NCI-H2227 (cell line): ENCODE measurements at regions not wholly inside any gene's neighbourhood (a gene's known extent, or its start where the extent isn't known, plus 50 kb on each side); places are given as distances from the start of the nearest gene placed in this dataset.
"Not testable (repeated sequence)": the region's sequence is repeated elsewhere in the genome, so short reads cannot be mapped to it uniquely, and the experiment has no call there.

Experiments
- DNase-seq: peaks from one replicate; lab custom pipeline; 2025; ENCODE audit not compliant: unreplicated experiment; lab: John Stamatoyannopoulos, UW

DNA sequence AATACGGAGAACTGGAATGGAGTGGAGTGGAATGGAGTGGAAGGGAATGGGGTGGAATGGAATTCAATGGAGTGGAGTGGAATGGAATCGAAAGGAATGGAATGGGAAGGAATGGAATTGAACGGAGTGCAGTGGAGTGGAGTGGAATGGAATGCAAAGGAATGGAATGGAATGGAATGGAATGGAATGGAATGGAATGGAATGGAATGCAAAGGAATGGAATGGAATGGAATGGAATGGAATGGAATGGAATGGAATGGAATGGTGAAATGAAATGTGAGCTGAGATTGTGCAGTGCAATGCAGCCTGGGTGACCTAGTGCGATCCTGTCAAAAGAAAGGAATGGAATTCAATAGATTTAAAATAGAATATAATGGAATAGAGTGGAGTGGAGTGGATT, 357.3 kb upstream of the WSB1 start:
- DNase-seq, result not testable (repeated sequence)

DNA sequence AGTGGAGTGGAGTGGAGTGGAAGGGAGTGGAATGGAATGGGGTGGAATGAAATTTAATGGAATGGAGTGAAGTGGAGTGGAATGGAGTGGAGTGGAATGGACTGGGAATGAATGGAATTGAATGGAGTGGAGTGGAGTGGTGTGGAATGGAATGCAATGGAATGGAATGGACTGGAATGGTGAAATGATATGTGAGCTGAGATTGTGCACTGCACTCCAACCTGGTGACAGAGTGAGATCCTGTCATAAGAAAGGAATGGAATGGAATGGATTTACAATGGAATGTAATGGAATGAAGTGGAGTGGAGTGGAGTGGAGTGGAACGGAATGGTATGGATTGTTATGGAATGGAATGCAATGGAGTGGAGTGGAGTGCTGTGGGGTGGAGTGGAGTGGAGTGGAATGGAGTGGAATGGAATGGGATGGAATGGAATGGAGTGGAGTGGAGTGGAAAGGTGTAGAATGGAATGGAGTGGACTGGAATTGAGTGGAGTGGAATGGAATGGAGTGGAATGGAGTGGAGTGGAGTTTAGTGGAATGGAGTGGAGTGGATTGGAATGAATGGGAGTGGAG, 356.1 kb upstream of the WSB1 start:
- not testable (repeated sequence) for DNase-seq

DNA sequence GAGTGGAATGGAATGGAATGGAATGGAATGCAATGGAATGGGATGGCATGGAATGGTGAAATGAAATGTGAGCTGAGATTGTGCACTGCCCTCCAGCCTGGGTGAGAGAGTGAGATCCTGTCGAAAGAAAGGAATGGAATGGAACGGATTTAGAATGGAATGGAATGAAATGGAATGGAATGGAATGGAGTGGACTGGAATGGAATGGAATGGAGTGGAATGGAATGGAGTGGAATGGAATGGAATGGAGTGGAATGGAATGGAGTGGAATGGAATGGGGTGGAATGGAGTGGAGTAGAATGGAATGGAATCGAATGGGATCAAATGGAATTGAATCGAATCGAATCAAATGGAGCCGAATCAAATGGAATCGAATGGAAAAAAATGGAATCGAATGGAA, 354.2 kb upstream of the WSB1 start:
- not testable (repeated sequence) for DNase-seq

DNA sequence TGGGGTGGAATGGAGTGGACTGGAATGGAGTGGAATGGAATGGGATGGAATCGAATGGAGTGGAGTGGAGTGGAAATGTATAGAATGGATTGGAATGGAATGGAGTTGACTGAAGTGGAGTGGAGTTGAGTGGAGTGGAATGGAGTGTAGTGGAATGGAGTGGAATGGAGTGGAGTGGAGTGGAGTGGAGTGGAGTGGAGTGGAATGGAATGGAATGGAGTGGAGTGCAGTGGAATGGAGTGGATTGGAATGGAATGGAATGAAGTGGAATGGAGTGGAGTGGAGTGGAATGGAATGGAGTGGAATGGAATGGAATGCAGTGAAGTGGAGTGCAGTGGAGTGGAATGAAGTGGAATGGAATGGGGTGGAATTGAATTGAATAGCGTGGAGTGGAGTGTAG, 353.3 kb upstream of the WSB1 start:
- not testable (repeated sequence) for DNase-seq

DNA sequence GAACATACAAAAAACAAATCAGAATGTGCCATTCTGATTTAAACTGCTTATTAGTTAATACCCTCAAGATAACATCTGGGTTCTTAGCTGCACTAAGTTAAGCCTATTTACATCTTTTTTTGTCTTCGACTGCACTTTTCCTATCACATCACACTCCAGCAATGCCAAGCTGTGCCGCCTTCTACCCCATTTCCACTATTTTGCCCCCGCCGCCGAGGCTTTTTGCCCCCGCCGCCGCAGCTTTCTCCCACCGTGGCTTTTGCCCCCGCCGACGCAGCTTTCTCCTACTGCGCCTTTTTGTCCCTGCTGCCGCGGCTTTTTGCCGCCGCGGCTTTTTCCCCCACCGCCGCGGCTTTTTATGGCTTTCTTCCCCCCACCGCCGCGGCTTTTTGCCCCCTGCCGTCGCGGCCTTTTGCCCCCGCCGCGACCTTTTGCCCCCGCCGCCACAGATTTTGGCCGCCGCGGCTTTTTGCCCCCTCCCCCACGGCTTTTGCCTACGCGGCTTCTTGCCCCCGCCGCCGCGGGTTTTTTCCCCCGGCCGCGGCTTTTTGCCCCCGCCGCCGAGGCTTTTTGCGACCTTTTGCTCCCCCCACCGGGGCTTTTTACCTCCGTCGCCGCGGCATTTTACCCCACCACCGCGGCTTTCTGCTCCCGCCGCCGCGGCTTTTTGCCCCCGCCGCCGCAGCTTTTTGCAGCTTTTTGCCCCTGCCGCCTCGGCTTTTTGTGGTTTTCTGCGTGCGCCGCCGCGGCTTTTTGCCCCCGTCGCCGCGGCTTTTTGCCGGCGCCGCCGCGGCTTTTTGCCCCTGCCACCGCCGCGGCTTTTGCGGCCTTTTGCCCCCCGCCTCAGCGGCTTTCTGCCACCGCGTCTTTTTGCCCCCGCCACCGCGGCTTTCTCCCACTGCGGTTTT, 331.4 kb upstream of the WSB1 start:
- DNase-seq, result no peak

DNA sequence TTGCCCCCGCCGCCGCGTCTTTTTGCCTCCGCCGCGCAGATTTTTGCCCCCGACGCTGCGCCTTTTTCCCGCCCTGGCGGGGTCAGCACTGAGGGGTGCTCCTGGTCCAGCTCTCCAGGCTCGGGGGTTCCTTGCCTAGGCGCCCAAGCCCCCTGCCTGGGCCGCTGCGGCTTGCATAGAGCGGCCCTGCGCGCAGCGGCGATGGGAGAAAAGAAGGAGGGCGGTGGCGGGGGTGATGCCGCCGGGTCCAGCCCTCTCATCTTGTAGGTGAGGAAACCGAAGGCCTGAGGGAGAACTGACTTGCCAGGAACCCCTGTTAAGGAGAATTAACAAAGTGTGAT, 330.8 kb upstream of the WSB1 start:
- DNase-seq, result no peak

DNA sequence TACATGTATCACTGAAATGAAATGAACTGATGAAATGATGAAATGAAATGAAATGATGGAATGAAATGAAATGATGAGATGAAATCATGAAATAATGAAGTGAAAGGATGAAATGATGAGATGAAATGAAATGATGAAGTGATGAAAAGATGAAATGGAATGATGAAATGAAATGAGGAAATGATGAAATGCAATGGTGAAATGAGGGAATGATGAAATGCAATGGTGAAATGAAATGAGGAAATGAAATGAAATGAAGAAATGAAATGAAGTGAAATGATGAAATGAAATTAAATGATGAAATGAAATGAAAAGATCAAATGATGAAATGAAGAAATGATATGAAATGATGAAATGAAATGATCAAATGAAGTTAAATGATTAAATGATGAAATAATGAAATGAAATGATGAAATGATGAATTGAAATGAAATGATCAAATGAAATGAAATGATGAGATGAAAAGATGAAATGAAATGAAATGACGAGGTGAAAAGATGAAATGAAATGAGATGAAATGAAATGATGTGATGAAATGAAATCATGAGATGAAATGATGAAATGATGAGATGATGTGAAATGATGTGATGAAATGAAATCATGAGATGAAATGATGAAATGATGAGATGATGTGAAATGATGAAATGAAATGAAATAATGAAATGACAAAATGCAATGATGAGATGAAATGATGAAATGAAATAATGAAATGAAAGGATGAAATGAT, 327.9 kb upstream of the WSB1 start:
- DNase-seq, result not testable (repeated sequence)

DNA sequence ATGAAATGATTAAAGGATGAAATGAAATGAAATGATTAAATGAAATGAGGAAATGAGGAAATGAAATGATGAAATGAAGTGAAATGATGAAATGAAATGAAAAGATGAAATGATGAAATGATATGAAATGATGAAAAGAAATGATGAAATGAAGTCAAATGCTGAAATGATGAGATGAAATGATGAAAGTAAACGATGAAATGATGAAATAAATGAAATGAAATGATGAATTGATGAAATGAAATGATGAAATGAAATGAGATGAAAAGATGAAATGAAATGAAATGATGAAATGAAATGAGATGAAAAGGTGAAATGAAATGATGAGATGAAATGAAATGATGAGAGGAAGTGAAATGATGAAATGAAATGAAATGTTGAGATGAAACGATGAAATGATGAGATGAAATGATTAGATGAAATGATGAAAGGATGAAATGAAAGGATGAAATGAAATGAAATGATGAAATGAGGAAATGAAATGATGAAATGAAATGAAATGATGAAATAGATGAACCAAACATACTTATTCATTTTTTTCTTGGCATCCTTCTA, 327.2 kb upstream of the WSB1 start:
- DNase-seq, result not testable (repeated sequence)

DNA sequence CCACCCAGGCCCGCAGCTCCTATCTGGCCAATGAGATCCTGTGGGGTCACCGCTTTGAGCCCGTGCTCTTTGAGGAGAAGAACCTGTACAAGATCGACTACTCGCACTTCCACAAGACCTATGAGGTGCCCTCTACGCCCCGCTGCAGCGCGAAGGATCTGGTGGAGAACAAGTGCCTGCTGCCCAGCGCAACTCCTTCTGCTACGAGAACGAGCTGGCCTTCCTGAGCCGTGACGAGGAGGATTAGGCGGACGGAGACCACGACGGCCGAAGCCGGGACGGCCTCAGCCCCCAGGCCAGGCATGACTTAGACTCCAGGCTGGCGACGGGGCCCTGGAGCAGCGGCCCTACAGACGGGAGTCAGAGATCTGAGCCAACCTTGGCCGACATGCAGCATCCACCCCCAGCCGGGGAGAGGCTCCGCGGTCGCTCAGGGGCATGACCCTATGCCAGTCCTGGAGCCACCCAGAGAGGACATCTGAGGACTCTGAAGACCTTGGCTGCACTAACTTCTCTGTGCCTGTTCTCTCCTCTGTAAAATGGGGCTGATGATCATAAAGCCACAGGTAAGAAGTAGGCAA, 312.0 kb upstream of the WSB1 start:
- not testable (repeated sequence) for DNase-seq

DNA sequence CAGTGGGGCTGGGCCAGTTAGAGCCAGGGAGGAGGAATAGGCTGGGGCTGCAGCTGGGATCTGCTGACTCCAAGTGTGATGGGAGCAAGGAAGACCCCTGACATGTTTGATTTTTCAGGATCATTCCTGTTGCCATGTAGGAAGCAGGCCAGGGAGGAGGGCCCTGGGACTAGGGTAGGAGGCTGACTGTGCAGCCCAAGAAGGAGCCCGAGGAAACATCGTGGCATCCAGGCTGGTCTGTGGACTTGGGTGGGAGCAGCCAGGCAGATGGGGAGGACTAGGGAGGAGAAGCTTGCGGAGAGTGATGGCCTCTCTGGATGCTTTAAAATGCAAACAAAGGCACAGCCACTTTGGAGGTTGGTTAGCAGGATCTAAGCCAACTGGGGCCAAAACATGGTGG, 311.4 kb upstream of the WSB1 start:
- not testable (repeated sequence) for DNase-seq

DNA sequence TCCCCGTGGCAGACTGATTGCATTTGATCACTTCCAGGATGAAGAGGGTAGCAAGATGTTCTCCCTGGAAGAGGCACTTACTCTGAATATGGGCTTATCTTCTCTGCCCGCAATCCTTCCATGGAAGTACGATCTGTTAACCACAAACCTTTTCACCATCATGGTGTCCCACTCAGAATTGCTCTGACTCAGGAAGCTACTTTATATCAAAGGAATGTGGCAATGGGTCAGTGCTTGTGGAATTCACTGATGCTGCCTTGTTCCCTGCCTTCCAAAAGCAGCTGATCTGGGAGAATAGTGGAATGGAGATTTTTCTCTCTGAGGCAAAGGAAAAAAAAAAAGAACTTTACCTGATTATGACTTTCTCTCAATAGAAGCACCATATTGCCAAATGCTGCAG, 306.1 kb upstream of the WSB1 start:
- not testable (repeated sequence) for DNase-seq

DNA sequence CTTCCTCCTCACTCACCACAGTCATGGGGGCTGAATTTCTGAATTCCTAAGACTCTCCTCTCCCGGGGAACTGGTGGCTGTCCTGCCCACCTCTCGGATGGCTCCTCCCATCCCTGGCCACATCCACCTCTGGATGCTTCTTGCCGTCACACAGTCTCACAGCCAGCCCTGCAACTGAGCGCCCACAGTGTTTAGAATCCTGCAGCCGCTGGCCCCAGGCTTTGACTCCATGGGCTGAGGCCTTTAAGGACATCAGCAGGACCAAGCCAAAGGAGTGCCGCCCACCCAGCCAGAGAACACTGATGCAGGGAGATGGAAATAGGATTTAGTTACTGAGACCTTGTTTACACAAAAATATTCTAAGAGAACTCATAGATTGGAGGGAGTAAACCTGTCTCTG, 299.3 kb upstream of the WSB1 start:
- not testable (repeated sequence) for DNase-seq

DNA sequence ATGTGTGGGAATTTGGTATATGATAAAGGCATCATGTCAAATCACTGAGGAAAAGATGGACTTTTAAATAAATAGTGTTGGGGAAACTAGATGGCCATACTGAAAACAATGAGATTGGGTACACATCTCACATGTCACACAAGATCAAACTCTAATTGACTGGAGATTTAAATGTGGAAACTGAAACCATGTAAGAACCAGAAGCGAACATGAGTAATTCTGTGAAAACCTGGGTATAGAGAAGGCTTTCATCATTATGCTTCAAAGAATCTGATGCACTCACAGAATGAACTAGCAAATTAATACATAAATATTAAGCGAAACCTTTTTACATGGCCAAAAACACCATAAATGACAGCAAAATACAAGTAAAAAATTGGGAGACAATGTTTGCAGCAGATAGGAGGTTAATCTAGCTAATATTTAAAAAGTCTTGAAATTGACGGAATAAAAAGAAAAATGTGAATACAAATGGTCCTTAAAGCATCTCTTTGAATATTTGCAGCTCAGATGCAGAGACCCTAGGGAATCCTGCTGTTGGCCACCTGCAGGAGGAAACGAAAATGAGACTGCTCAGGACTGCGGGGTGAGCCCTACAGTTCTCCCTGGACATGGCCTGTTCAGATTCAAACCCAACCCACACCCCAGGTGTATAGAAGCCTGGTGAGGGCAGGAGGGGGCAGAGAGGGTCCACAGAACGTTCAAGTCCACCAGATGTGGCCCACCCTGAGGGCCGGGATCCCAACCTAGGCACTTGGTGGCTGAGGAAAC, 297.6 kb upstream of the WSB1 start:
- DNase-seq, result not testable (repeated sequence)

DNA sequence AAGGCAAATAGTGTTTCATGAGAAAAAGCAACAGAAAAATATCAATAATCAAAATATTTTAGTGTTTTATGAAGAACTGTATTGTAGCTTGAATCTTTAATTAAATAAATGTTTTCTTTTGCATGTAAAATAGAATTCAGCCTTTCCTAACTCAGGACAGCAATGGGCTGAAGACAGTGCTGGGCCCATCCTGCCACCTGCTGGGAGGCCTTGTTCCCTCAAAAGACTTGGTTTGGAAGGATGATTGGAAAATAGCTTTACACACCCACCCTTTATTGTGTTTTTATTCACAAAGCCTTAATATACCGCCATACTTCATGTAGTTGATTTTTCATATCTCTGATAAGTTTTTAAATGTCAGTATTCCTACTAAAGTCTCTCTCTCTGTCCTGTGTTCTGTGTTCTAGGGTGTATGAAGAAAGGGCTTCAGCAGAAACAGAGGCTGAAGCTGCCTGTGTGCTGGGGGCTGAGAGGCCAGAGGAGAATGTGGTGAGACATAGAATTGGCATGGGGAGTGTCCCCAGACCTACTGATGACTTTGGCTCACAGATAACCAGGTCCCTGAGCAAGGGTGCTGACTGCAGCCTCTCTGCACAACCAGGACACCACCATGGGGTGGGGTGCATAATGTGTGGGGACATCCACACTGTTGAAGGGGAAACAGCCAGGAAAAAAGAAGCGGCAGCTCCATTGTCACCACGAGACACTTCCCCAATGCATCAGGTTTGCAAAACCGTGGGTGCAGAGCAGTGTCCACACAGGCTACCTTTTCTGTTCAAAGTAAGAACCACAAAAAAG, 286.0 kb upstream of the WSB1 start:
- DNase-seq, result not testable (repeated sequence)

DNA sequence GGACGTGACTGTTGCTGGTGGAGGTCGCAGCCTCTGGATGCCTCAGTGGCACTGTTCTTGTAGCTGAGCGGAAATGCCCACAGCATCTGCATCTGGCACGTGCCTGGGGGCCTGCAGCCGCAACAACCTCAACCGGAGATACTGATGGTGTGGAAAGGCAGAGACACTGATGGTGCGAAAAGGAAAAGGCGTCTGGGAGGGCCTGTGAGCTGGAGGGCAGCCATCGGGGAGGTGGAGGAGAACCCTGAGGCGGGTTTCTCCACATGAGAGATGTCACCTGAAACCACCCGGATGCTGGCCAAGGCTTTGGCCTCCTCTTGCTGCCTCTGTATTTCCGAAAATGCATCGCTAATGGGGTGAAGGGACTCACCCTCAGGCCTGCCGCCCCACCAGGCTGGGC, 284.8 kb upstream of the WSB1 start:
- no peak for DNase-seq

DNA sequence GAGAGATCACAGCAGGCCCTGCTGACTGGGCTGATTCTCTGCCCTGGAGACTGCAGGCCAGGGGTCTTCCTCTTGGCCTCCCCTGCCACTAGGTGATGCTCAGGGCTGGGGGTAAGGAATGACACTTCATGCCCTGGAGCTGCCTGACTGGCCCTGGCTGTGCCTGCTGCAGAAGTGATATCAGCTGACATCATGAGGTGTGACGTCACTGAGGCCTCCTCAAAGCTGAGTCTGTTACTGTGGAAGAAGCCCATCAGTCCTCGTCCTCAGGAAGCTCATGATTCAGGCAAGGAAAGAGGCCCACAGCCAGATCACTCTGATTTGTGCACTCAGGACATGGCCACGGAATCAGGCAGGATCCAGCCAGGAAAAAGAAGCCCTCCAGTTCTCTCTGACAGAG, 283.8 kb upstream of the WSB1 start:
- DNase-seq, result not testable (repeated sequence)

DNA sequence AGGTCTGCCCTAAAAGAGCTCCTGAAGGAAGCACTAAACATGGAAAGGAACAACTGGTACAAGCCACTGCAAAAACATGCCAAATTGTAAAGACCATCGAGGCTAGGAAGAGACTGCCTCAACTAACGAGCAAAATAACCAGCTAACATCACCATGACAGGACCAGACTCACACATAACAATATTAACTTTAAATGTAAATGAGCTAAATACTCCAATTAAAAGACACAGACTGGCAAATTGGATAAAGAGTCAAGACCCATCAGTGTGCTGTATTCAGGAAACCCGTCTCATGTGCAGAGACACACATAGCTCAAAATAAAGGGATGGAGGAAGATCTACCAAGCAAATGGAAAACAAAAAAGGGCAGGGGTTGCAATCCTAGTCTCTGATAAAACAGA, 263.4 kb upstream of the WSB1 start:
- DNase-seq, result not testable (repeated sequence)

DNA sequence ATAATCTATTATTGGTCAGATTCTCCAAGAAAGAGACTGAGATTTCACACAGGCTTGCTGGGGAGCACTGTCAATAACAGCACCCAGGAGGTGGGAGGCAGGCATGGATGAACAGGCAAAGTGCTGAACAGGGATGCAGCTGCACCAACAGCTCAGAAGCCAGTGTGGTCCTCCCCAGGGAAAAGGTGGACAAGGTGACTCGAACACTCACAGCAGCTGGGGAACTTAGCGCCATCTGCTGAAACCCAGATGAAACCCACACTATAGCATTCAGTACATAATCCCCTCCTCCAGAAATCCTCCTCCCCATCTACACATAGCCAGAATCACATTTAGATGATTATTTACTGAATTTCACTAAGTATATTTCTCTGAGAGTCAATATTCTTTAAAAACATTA, 255.2 kb upstream of the WSB1 start:
- no peak for DNase-seq

DNA sequence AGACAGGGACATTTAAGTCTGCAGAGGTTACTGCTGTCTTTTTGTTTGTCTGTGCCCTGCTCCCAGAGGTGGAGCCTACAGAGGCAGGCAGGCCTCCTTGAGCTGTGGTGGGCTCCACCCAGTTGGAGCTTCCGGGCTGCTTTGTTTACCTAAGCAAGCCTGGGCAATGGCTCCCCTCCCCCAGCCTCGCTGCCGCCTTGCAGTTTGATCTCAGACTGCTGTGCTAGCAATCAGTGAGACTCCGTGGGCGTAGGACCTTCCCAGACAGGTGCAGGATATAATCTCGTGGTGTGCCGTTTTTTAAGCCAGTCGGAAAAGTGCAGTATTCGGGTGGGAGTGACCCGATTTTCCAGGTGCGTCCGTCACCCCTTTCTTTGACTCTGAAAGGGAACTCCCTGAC, 248.9 kb upstream of the WSB1 start:
- not testable (repeated sequence) for DNase-seq
